Heart left ventricle (tissue), 13 donors: ENCODE measurements at regions not wholly inside any gene's neighbourhood (a gene's known extent, or its start where the extent isn't known, plus 50 kb on each side); places are given as distances from the start of the nearest gene placed in this dataset.

Experiments used
- POLR2A ChIP-seq, 2 donors: fragments of 450-650 bp; IDR thresholded peaks; one replicate each; pipeline ENCODE4 v1.6.1; 2017; ENCODE audit warnings: antibody characterized with exemption in 2 of 2, mild to moderate bottlenecking in 2 of 2, moderate library complexity in 2 of 2
- TF ChIP-seq, protein P1 (sequence below), 12 donors: fragments of 200-600 bp; sonication (generic) in 4 of 12; IDR thresholded peaks; one replicate each; pipeline versions ENCODE4 v1.5.0 to v1.8.0; 2018 to 2022; ENCODE audit warnings: antibody characterized with exemption in 12 of 12, mild to moderate bottlenecking in 5 of 12
- donor health status: ischemic (EF 13 %, LVEDD 7.1; RV severe dilation, severe dysfunction).
- donor health status: DM: no; HTN: yes; CAD: no.
- donor health status: DM: no; HTN: no; CAD: no.
- donor health status: ischemic (EF 25% LVEDD 6.9; RV normal size, moderate dysfunction).
- donor health status: ischemic (EF 25% LVEDD 5.7; RV mildly dilated, moderate dysfunction).
- donor health status: ischemic (EF 35%, LVEDD 5.7; RV mildly dilated, moderate dysfunction).
- donor health status: nonischemic (EF 11% LVEDD 7.7; RV severe dilation, severe dysfunction).
- donor health status: DM: yes; HTN: yes; CAD: no.
- donor health status: PGD.
- donor health status: ischemic (EF 29% LVEDD 5.4; RV normal size, mild dysfunction).
- donor health status: nonischemic (EF 23%, LVEDD 6.1; RV moderate dilation, normal function).

DNA sequence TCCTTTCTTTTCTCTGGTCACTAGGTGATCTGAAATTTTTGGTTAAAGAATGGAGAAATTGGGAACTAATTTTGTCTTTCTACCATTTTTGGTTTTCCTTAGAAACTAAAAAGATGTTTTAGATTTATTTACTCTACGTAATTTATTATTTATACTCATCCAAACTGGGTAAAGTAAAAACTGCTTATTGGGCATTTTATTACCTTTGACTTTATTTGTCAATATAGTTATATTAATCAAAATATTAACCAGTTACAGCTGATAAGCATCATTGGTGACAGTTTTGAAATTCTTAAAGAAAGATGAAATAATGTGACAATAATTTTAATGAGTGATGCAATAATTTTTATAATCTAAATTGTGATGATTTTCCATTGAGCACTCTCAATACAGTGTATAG is 502.0 kb upstream of the RAG2 start:
- no peak for TF ChIP-seq POLR2A (IDR thresholded peaks at IDR 0.05)
- TF ChIP-seq, protein P1, sequence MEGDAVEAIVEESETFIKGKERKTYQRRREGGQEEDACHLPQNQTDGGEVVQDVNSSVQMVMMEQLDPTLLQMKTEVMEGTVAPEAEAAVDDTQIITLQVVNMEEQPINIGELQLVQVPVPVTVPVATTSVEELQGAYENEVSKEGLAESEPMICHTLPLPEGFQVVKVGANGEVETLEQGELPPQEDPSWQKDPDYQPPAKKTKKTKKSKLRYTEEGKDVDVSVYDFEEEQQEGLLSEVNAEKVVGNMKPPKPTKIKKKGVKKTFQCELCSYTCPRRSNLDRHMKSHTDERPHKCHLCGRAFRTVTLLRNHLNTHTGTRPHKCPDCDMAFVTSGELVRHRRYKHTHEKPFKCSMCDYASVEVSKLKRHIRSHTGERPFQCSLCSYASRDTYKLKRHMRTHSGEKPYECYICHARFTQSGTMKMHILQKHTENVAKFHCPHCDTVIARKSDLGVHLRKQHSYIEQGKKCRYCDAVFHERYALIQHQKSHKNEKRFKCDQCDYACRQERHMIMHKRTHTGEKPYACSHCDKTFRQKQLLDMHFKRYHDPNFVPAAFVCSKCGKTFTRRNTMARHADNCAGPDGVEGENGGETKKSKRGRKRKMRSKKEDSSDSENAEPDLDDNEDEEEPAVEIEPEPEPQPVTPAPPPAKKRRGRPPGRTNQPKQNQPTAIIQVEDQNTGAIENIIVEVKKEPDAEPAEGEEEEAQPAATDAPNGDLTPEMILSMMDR (IDR thresholded peaks at IDR 0.05) = no peak
